ENCODE measurements at regions not wholly inside any gene's neighbourhood (a gene's known extent, or its start where the extent isn't known, plus 50 kb on each side); places are given as distances from the start of the nearest gene placed in this dataset.

GRCh38 chr6:90790058-90790457 is 203.2 kb upstream of the MAP3K7 start:
- Histone ChIP-seq H3K36me3 (ENCODE audit: control insufficient read depth in 4 of 4, insufficient read depth in 4 of 4, low read length in 3 of 4) (no peaks in the 10 kb centered on the region), H3K27me3 (replicated peaks in 2 of 5; ENCODE audit: control insufficient read depth in 4 of 5, insufficient read depth in 5 of 5, low read length in 4 of 5) (no peaks in the 10 kb centered on the region), H3K27ac (ENCODE audit: insufficient read depth in 1 of 2, low read depth in 1 of 2, low read length in 2 of 2, poor library complexity in 1 of 2, severe bottlenecking in 2 of 2) (no peak overlapping the region), H3K4me3 (ENCODE audit: control insufficient read depth in 1 of 7, extremely low read depth in 1 of 7, insufficient read depth in 4 of 7, low read depth in 2 of 7, low read length in 6 of 7) (no peak overlapping the region), H3K9me3 (ENCODE audit: control extremely low read depth in 1 of 5, control insufficient read depth in 4 of 5, insufficient read depth in 2 of 5, low read depth in 1 of 5, low read length in 4 of 5) (no peaks in the 10 kb centered on the region), H3K4me1 (ENCODE audit: control extremely low read depth in 1 of 4, control insufficient read depth in 4 of 4, insufficient read depth in 4 of 4, low read length in 3 of 4) (peaks cover 0 to 3% (median 0%) of the 10 kb centered on the region in 4 experiments)
- no peak for DNase-seq
- ChIA-PET POLR2A (no interaction called here), CTCF (no interaction called here)
- 100% methylated on average over 4 of the region's 7 CpGs for WGBS (ENCODE audit: insufficient coverage)

- ChIA-PET CTCF (no interaction called here), POLR2A (no interaction called here)
- no peaks in the 10 kb centered on the region for H3K9me3 ChIP-seq (ENCODE audit: control extremely low read depth in 1 of 5, control insufficient read depth in 4 of 5, insufficient read depth in 2 of 5, low read depth in 1 of 5, low read length in 4 of 5)
These were observed 201.9 kb upstream of the MAP3K7 start for GRCh38 chr6:90788781-90789180.

GRCh38 chr6:90787446-90787845 is 200.6 kb upstream of the MAP3K7 start:
- no peak overlapping the region for H3K4me3 ChIP-seq (ENCODE audit: control insufficient read depth in 1 of 7, extremely low read depth in 1 of 7, insufficient read depth in 4 of 7, low read depth in 2 of 7, low read length in 6 of 7)
- peaks cover 0 to 3% (median 0%) of the 10 kb centered on the region in 4 experiments for H3K4me1 ChIP-seq (ENCODE audit: control extremely low read depth in 1 of 4, control insufficient read depth in 4 of 4, insufficient read depth in 4 of 4, low read length in 3 of 4)
- 67% methylated on average over 3 of the region's 3 CpGs for WGBS (ENCODE audit: insufficient coverage)
- no peaks in the 10 kb centered on the region for H3K36me3 ChIP-seq (ENCODE audit: control insufficient read depth in 4 of 4, insufficient read depth in 4 of 4, low read length in 3 of 4)
- H3K27me3 ChIP-seq (replicated peaks in 2 of 5; ENCODE audit: control insufficient read depth in 4 of 5, insufficient read depth in 5 of 5, low read length in 4 of 5) = no peaks in the 10 kb centered on the region
- ChIA-PET POLR2A (no interaction called here), CTCF (no interaction called here)
- H3K9me3 ChIP-seq (ENCODE audit: control extremely low read depth in 1 of 5, control insufficient read depth in 4 of 5, insufficient read depth in 2 of 5, low read depth in 1 of 5, low read length in 4 of 5) = no peaks in the 10 kb centered on the region
- DNase-seq = no peak
- no peak overlapping the region for H3K27ac ChIP-seq (ENCODE audit: insufficient read depth in 1 of 2, low read depth in 1 of 2, low read length in 2 of 2, poor library complexity in 1 of 2, severe bottlenecking in 2 of 2)

More at GRCh38 chr6:90788781-90789180, 201.9 kb upstream of the MAP3K7 start:
- no peak for DNase-seq
- Histone ChIP-seq H3K4me3 (ENCODE audit: control insufficient read depth in 1 of 7, extremely low read depth in 1 of 7, insufficient read depth in 4 of 7, low read depth in 2 of 7, low read length in 6 of 7) (no peak overlapping the region), H3K27ac (ENCODE audit: insufficient read depth in 1 of 2, low read depth in 1 of 2, low read length in 2 of 2, poor library complexity in 1 of 2, severe bottlenecking in 2 of 2) (no peak overlapping the region), H3K36me3 (ENCODE audit: control insufficient read depth in 4 of 4, insufficient read depth in 4 of 4, low read length in 3 of 4) (no peaks in the 10 kb centered on the region), H3K4me1 (ENCODE audit: control extremely low read depth in 1 of 4, control insufficient read depth in 4 of 4, insufficient read depth in 4 of 4, low read length in 3 of 4) (peaks cover 0 to 3% (median 0%) of the 10 kb centered on the region in 4 experiments), H3K27me3 (replicated peaks in 2 of 5; ENCODE audit: control insufficient read depth in 4 of 5, insufficient read depth in 5 of 5, low read length in 4 of 5) (no peaks in the 10 kb centered on the region)
- 92% methylated on average over 2 of the region's 4 CpGs for WGBS (ENCODE audit: insufficient coverage)

- no peaks in the 10 kb centered on the region for H3K4me1 ChIP-seq (ENCODE audit: control extremely low read depth in 1 of 4, control insufficient read depth in 4 of 4, insufficient read depth in 4 of 4, low read length in 3 of 4)
- ChIA-PET POLR2A (no interaction called here), CTCF (no interaction called here)
- no peak overlapping the region for H3K27ac ChIP-seq (ENCODE audit: insufficient read depth in 1 of 2, low read depth in 1 of 2, low read length in 2 of 2, poor library complexity in 1 of 2, severe bottlenecking in 2 of 2)
- no peaks in the 10 kb centered on the region for H3K9me3 ChIP-seq (ENCODE audit: control extremely low read depth in 1 of 5, control insufficient read depth in 4 of 5, insufficient read depth in 2 of 5, low read depth in 1 of 5, low read length in 4 of 5)
- WGBS (ENCODE audit: insufficient coverage) = no CpG with 5 or more reads among the region's 3 CpGs
- H3K4me3 ChIP-seq (ENCODE audit: control insufficient read depth in 1 of 7, extremely low read depth in 1 of 7, insufficient read depth in 4 of 7, low read depth in 2 of 7, low read length in 6 of 7) = no peak overlapping the region
- no peaks in the 10 kb centered on the region for H3K27me3 ChIP-seq (replicated peaks in 2 of 5; ENCODE audit: control insufficient read depth in 4 of 5, insufficient read depth in 5 of 5, low read length in 4 of 5)
- no peak for DNase-seq
- H3K36me3 ChIP-seq (ENCODE audit: control insufficient read depth in 4 of 4, insufficient read depth in 4 of 4, low read length in 3 of 4) = no peaks in the 10 kb centered on the region
These were observed 193.9 kb upstream of the MAP3K7 start for GRCh38 chr6:90780778-90781177.

GRCh38 chr6:90780141-90780540 is 193.3 kb upstream of the MAP3K7 start:
- DNase-seq = no peak
- ChIA-PET CTCF (no interaction called here), POLR2A (no interaction called here)
- Histone ChIP-seq H3K27ac (ENCODE audit: insufficient read depth in 1 of 2, low read depth in 1 of 2, low read length in 2 of 2, poor library complexity in 1 of 2, severe bottlenecking in 2 of 2) (no peak overlapping the region), H3K4me1 (ENCODE audit: control extremely low read depth in 1 of 4, control insufficient read depth in 4 of 4, insufficient read depth in 4 of 4, low read length in 3 of 4) (no peaks in the 10 kb centered on the region), H3K27me3 (replicated peaks in 2 of 5; ENCODE audit: control insufficient read depth in 4 of 5, insufficient read depth in 5 of 5, low read length in 4 of 5) (no peaks in the 10 kb centered on the region), H3K36me3 (ENCODE audit: control insufficient read depth in 4 of 4, insufficient read depth in 4 of 4, low read length in 3 of 4) (no peaks in the 10 kb centered on the region), H3K4me3 (ENCODE audit: control insufficient read depth in 1 of 7, extremely low read depth in 1 of 7, insufficient read depth in 4 of 7, low read depth in 2 of 7, low read length in 6 of 7) (no peak overlapping the region), H3K9me3 (ENCODE audit: control extremely low read depth in 1 of 5, control insufficient read depth in 4 of 5, insufficient read depth in 2 of 5, low read depth in 1 of 5, low read length in 4 of 5) (no peaks in the 10 kb centered on the region)
- 83% methylated on average over 1 of the region's 1 CpG for WGBS (ENCODE audit: insufficient coverage)

GRCh38 chr6:90778417-90779203 is 191.7 kb upstream of the MAP3K7 start:
- H3K36me3 ChIP-seq (ENCODE audit: control insufficient read depth in 4 of 4, insufficient read depth in 4 of 4, low read length in 3 of 4) = no peaks in the 10 kb centered on the region
- no peak overlapping the region for H3K27ac ChIP-seq (ENCODE audit: insufficient read depth in 1 of 2, low read depth in 1 of 2, low read length in 2 of 2, poor library complexity in 1 of 2, severe bottlenecking in 2 of 2)
- H3K9me3 ChIP-seq (ENCODE audit: control extremely low read depth in 1 of 5, control insufficient read depth in 4 of 5, insufficient read depth in 2 of 5, low read depth in 1 of 5, low read length in 4 of 5) = no peaks in the 10 kb centered on the region
- H3K4me1 ChIP-seq (ENCODE audit: control extremely low read depth in 1 of 4, control insufficient read depth in 4 of 4, insufficient read depth in 4 of 4, low read length in 3 of 4) = no peaks in the 10 kb centered on the region
- no peak for DNase-seq
- CTCF ChIA-PET = no interaction called here
- no peaks in the 10 kb centered on the region for H3K27me3 ChIP-seq (replicated peaks in 2 of 5; ENCODE audit: control insufficient read depth in 4 of 5, insufficient read depth in 5 of 5, low read length in 4 of 5)
- 100% methylated on average over 1 of the region's 5 CpGs for WGBS (ENCODE audit: insufficient coverage)
- no peak overlapping the region for H3K4me3 ChIP-seq (ENCODE audit: control insufficient read depth in 1 of 7, extremely low read depth in 1 of 7, insufficient read depth in 4 of 7, low read depth in 2 of 7, low read length in 6 of 7)
- POLR2A ChIA-PET = no interaction called here

GRCh38 chr6:90770778-90771177 is 183.9 kb upstream of the MAP3K7 start:
- H3K27me3 ChIP-seq (replicated peaks in 2 of 5; ENCODE audit: control insufficient read depth in 4 of 5, insufficient read depth in 5 of 5, low read length in 4 of 5) = no peaks in the 10 kb centered on the region
- no peak for DNase-seq
- no peaks in the 10 kb centered on the region for H3K4me1 ChIP-seq (ENCODE audit: control extremely low read depth in 1 of 4, control insufficient read depth in 4 of 4, insufficient read depth in 4 of 4, low read length in 3 of 4)
- no peaks in the 10 kb centered on the region for H3K36me3 ChIP-seq (ENCODE audit: control insufficient read depth in 4 of 4, insufficient read depth in 4 of 4, low read length in 3 of 4)
- CTCF ChIA-PET = no interaction called here
- H3K9me3 ChIP-seq (ENCODE audit: control extremely low read depth in 1 of 5, control insufficient read depth in 4 of 5, insufficient read depth in 2 of 5, low read depth in 1 of 5, low read length in 4 of 5) = peaks cover 0 to 1% (median 0%) of the 10 kb centered on the region in 5 experiments
- POLR2A ChIA-PET = no interaction called here
- H3K27ac ChIP-seq (ENCODE audit: insufficient read depth in 1 of 2, low read depth in 1 of 2, low read length in 2 of 2, poor library complexity in 1 of 2, severe bottlenecking in 2 of 2) = no peak overlapping the region
- H3K4me3 ChIP-seq (ENCODE audit: control insufficient read depth in 1 of 7, extremely low read depth in 1 of 7, insufficient read depth in 4 of 7, low read depth in 2 of 7, low read length in 6 of 7) = no peak overlapping the region

Data from common myeloid progenitor, CD34-positive (primary cell).